Endothelial cell of umbilical vein (primary cell): ENCODE measurements at regions not wholly inside any gene's neighbourhood (a gene's known extent, or its start where the extent isn't known, plus 50 kb on each side); places are given as distances from the start of the nearest gene placed in this dataset.

ENCODE experiments used
- EZH2 ChIP-seq: IDR thresholded peaks from 2 replicates; pipeline ENCODE4 v1.6.1; 2012; ENCODE audit warnings: borderline replicate concordance, low read depth, mild to moderate bottlenecking, moderate library complexity, low read length, inconsistent platforms; ENCODE audit not compliant: severe bottlenecking
- JUN ChIP-seq: IDR thresholded peaks from 2 replicates; pipeline ENCODE4 v1.6.1; 2011; ENCODE audit warnings: borderline replicate concordance, low read depth; ENCODE audit not compliant: insufficient read length, insufficient read depth
- MYC ChIP-seq: IDR thresholded peaks from one replicate; pipeline ENCODE4 v1.6.1; 2011; ENCODE audit warnings: mild to moderate bottlenecking, low read depth, low read length
- POLR2A ChIP-seq: IDR thresholded peaks from 2 replicates; pipeline ENCODE4 v1.6.1; 2012; ENCODE audit warnings: low read depth, mild to moderate bottlenecking, control low read depth, low read length
- TF ChIP-seq, protein P1 (sequence below), 2 donors: IDR thresholded peaks; 1 replicate in 1 of 2; 2 replicates in 1 of 2; pipeline ENCODE4 v1.5.1; 2011; ENCODE audit warnings: low read length in 2 of 2, mild to moderate bottlenecking in 2 of 2, moderate library complexity in 2 of 2, control low read depth in 1 of 2, inconsistent platforms in 1 of 2, low read depth in 1 of 2; ENCODE audit not compliant: insufficient read depth in 1 of 2; ENCODE audit errors: extremely low read depth in 1 of 2

GRCh38 chr4:11189756-11190155 is 238.9 kb downstream of the HS3ST1 start:
- TF ChIP-seq, protein P1, sequence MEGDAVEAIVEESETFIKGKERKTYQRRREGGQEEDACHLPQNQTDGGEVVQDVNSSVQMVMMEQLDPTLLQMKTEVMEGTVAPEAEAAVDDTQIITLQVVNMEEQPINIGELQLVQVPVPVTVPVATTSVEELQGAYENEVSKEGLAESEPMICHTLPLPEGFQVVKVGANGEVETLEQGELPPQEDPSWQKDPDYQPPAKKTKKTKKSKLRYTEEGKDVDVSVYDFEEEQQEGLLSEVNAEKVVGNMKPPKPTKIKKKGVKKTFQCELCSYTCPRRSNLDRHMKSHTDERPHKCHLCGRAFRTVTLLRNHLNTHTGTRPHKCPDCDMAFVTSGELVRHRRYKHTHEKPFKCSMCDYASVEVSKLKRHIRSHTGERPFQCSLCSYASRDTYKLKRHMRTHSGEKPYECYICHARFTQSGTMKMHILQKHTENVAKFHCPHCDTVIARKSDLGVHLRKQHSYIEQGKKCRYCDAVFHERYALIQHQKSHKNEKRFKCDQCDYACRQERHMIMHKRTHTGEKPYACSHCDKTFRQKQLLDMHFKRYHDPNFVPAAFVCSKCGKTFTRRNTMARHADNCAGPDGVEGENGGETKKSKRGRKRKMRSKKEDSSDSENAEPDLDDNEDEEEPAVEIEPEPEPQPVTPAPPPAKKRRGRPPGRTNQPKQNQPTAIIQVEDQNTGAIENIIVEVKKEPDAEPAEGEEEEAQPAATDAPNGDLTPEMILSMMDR (IDR thresholded peaks at IDR 0.05; ENCODE audit: extremely low read depth in 1 of 2, insufficient read depth in 1 of 2, low read depth in 1 of 2, low read length in 2 of 2): no peak
- no peak for TF ChIP-seq POLR2A
- no peak for TF ChIP-seq EZH2
- TF ChIP-seq JUN: no peak
- TF ChIP-seq MYC: no peak
